Amniotic epithelial cell (primary cell): ENCODE measurements at regions not wholly inside any gene's neighbourhood (a gene's known extent, or its start where the extent isn't known, plus 50 kb on each side); places are given as distances from the start of the nearest gene placed in this dataset.

Experiments used
- DNase-seq: peaks from one replicate; pipeline ENCODE4 v3.0.0-alpha.2; 2010; ENCODE audit warnings: low read depth

GRCh38 chr1:239322369-239322768 is 64.0 kb upstream of the CHRM3 start:
- no peak for DNase-seq

GRCh38 chr1:239321877-239322276 is 64.5 kb upstream of the CHRM3 start:
- no peak for DNase-seq

- no peak for DNase-seq
Measured at GRCh38 chr1:239317948-239318347, 68.4 kb upstream of the CHRM3 start.

- DNase-seq = no peak
Measured at GRCh38 chr1:239315631-239316217, 70.6 kb upstream of the CHRM3 start.

- DNase-seq = no peak
Measured at GRCh38 chr1:239311331-239311730, 75.0 kb upstream of the CHRM3 start.

GRCh38 chr1:239308701-239309333 is 77.6 kb upstream of the CHRM3 start:
- DNase-seq = no peak

GRCh38 chr1:239307886-239308285 is 78.5 kb upstream of the CHRM3 start:
- peak; percentile 6 for DNase-seq

- DNase-seq = no peak
Measured at GRCh38 chr1:239306426-239306825, 79.9 kb upstream of the CHRM3 start.

GRCh38 chr1:239303289-239303688 is 83.1 kb upstream of the CHRM3 start:
- DNase-seq = no peak

GRCh38 chr1:239302696-239303095 is 83.7 kb upstream of the CHRM3 start:
- no peak for DNase-seq

GRCh38 chr1:239301251-239301650 is 85.1 kb upstream of the CHRM3 start:
- no peak for DNase-seq

GRCh38 chr1:239297910-239298309 is 88.5 kb upstream of the CHRM3 start:
- DNase-seq = no peak

- DNase-seq = peak; percentile 10
Measured at GRCh38 chr1:239293350-239294110, 92.8 kb upstream of the CHRM3 start.

GRCh38 chr1:239288820-239289554 is 97.4 kb upstream of the CHRM3 start:
- peak; percentile 8 for DNase-seq

GRCh38 chr1:239287296-239287695 is 99.1 kb upstream of the CHRM3 start:
- no peak for DNase-seq

GRCh38 chr1:239283216-239283615 is 103.2 kb upstream of the CHRM3 start:
- DNase-seq = no peak

- DNase-seq = no peak
Measured at GRCh38 chr1:239282411-239282810, 104.0 kb upstream of the CHRM3 start.

- no peak for DNase-seq
Measured at GRCh38 chr1:239276051-239276450, 110.3 kb upstream of the CHRM3 start.

- peak; percentile 58 for DNase-seq
Measured at GRCh38 chr1:239274242-239274830, 112.0 kb upstream of the CHRM3 start.

- DNase-seq = no peak
Measured at GRCh38 chr1:239270509-239270908, 115.9 kb upstream of the CHRM3 start.

- DNase-seq = peak; percentile 27
Measured at GRCh38 chr1:239269706-239270105, 116.7 kb upstream of the CHRM3 start.

GRCh38 chr1:239268941-239269340 is 117.4 kb upstream of the CHRM3 start:
- DNase-seq = peak; percentile 34
